ENCODE measurements at regions not wholly inside any gene's neighbourhood (a gene's known extent, or its start where the extent isn't known, plus 50 kb on each side); places are given as distances from the start of the nearest gene placed in this dataset.

DNA sequence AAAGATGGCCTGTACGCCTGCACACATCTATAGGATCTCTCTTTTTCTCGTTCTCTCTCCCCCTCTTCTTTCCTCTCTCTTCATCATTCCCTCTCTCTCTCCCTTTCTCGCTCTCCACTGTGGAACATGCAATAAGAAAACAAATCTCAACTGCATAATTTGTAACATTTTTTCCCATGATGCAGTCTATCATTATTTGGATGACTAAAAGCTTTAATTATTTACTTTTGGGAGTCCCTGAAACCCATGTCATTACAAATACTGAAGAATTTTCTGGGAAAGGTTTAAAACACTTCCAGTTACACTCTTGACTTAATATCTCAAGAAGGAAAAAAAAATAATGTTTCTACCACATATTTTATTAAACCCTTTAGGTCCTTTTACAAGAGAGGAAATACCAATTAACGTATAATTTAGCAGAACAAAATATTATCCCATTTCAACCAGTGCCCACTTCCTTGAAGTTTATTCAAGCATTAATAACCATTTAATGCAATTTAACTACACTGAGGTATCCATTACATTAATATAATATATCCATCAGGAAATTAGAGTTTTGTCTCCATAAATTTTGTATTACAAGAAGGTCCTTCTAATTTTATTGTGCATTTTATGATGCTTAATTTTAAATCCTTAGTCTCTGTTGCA is 1615.2 kb upstream of the ACVR2A start:
- no peaks in the 10 kb centered on the region for H3K36me3 ChIP-seq
- H3K4me3 ChIP-seq, result no peak overlapping the region
- H3K4me1 ChIP-seq (ENCODE audit: low read depth), result no peaks in the 10 kb centered on the region
- no peaks in the 10 kb centered on the region for H3K27me3 ChIP-seq
- DNase-seq (ENCODE audit: low read depth in 1 of 2, low spot score in 1 of 2), result no peak
- H3K27ac ChIP-seq, result no peak overlapping the region
- H3K9me3 ChIP-seq (ENCODE audit: low read depth), result no peaks in the 10 kb centered on the region
- no peak for TF ChIP-seq CTCF (IDR thresholded peaks at IDR 0.05; ENCODE audit: low read depth, low read length)

- no peak for TF ChIP-seq CTCF (IDR thresholded peaks at IDR 0.05; ENCODE audit: low read depth, low read length)
- Histone ChIP-seq H3K27me3 (no peaks in the 10 kb centered on the region), H3K9me3 (ENCODE audit: low read depth) (no peaks in the 10 kb centered on the region), H3K4me3 (no peak overlapping the region), H3K27ac (no peak overlapping the region), H3K36me3 (no peaks in the 10 kb centered on the region), H3K4me1 (ENCODE audit: low read depth) (no peaks in the 10 kb centered on the region)
- DNase-seq (ENCODE audit: low read depth in 1 of 2, low spot score in 1 of 2), result no peak
These were observed 1616.3 kb upstream of the ACVR2A start for GRCh38 chr2:146228466-146229058.

GRCh38 chr2:146228020-146228393 is 1616.8 kb upstream of the ACVR2A start:
- no peak for TF ChIP-seq CTCF (IDR thresholded peaks at IDR 0.05; ENCODE audit: low read depth, low read length)
- Histone ChIP-seq H3K9me3 (ENCODE audit: low read depth) (no peaks in the 10 kb centered on the region), H3K27me3 (no peaks in the 10 kb centered on the region), H3K4me1 (ENCODE audit: low read depth) (no peaks in the 10 kb centered on the region), H3K27ac (no peak overlapping the region), H3K4me3 (no peak overlapping the region), H3K36me3 (no peaks in the 10 kb centered on the region)
- no peak for DNase-seq (ENCODE audit: low read depth in 1 of 2, low spot score in 1 of 2)

GRCh38 chr2:146227152-146228019 is 1617.4 kb upstream of the ACVR2A start:
- Histone ChIP-seq H3K4me1 (ENCODE audit: low read depth) (no peaks in the 10 kb centered on the region), H3K4me3 (no peak overlapping the region), H3K9me3 (ENCODE audit: low read depth) (no peaks in the 10 kb centered on the region), H3K36me3 (no peaks in the 10 kb centered on the region), H3K27ac (no peak overlapping the region), H3K27me3 (no peaks in the 10 kb centered on the region)
- TF ChIP-seq CTCF (IDR thresholded peaks at IDR 0.05; ENCODE audit: low read depth, low read length), result no peak
- DNase-seq (ENCODE audit: low read depth in 1 of 2, low spot score in 1 of 2), result no peak

DNA sequence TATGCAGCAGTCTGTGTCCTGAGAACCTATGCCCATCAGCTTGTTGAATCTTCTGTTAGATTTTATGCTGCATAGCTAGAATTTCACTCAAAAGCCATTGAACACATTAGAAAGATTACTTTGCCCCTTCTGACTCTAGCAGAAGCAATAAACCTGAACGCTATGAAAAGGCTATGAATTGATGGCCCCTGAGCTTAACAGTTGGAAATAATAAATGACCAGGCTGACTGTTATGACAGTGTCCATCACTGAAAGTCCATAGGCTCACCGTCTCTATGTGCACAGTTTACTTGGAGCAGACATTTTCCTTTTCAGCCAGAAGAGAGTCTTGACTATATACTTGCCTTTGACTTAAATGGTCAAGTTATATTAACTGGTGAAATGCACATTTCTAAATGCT is 1618.8 kb upstream of the ACVR2A start:
- Histone ChIP-seq H3K4me3 (no peak overlapping the region), H3K4me1 (ENCODE audit: low read depth) (no peaks in the 10 kb centered on the region), H3K36me3 (no peaks in the 10 kb centered on the region), H3K9me3 (ENCODE audit: low read depth) (no peaks in the 10 kb centered on the region), H3K27me3 (no peaks in the 10 kb centered on the region), H3K27ac (no peak overlapping the region)
- TF ChIP-seq CTCF (IDR thresholded peaks at IDR 0.05; ENCODE audit: low read depth, low read length), result no peak
- DNase-seq (ENCODE audit: low read depth in 1 of 2, low spot score in 1 of 2), result no peak
